NCI-H1694 (cell line): ENCODE measurements at regions not wholly inside any gene's neighbourhood (a gene's known extent, or its start where the extent isn't known, plus 50 kb on each side); places are given as distances from the start of the nearest gene placed in this dataset.
"Not testable (repeated sequence)": the region's sequence is repeated elsewhere in the genome, so short reads cannot be mapped to it uniquely, and the experiment has no call there.

Source experiments
- DNase-seq: peaks from one replicate; lab custom pipeline; 2025; lab: John Stamatoyannopoulos, UW

DNA sequence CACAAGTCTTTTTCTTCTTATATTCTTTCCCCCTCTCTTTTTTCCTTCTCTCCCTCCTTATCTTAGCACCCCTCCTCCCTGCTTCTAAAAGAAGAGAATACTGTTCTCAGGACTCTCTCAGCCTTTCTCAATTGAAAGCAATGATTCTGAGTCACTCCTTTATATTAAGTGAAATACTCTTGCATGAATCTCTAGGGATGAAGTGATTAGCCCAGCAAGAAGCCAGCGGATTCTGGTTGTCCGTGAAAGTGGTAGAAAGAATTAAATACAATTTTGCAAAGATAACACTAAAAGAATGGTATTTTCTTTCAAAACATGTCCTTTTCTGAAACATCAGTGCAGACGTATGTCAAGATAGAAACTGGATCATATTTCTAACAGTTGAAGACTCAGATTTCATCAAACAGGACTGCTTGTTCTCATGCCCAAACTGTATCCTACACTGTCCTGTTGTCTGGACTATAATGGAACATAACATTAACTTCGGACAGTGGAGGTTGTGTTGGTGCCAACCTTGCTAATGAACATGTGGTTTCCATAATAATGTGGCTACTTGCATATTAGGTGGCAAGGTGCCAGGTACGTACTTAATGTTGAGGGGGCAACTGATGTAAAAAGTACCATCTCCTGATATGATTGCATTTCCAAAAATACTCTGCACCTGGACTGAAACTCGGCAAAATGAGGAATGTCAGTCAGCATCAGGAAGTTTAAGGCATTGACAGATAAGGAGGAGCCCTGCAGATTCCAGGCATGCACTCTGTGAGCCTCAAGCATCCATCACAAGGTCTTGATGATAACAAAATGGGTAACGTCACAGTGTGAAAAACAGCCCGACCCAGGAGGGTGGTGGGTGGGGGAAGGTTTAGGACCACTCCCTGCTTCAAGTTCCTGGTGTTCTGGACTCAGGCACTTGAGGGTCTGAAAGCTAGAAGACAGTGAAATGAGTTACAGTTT is 357.2 kb downstream of the DLEU7 start:
- DNase-seq: no peak

DNA sequence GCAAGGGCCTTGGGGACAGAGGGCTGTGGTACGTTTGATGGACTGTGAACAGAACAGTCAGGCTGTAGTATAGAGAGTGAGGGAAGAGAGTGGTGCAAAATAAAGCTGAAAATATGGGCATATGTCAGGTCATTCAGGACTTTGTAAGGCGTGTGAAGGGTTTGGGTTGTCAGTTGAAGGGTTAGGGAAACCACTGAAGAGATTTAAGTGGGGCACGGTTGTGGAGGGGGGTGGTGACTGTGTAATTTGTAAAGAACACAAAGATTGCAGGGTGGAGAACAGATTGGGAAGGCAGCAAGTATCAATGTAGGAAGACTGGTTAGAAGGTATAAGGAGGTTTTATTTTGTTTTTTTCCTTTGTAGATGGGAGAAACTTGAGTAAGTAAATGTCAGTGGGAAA is 349.8 kb downstream of the DLEU7 start:
- no peak for DNase-seq

DNA sequence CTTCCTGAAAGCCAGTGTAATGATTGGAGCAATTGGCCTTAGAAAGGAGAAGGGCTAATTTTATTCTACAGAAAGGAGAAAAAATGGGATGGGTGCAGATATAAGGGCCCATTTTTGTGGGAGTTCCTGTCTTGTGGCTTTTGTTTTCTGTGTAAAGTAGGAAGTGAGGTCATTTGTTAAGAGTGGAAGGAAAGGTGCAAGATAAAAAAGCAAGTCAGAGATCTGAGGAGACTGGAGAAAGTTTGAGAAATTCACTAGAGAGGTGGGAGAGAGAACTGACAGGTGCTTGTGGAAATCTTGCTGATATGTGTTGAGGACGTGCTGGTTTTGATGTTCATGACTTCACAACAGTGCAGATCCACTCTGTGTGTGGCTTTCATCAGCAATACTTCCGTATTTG is 349.4 kb downstream of the DLEU7 start:
- no peak for DNase-seq

DNA sequence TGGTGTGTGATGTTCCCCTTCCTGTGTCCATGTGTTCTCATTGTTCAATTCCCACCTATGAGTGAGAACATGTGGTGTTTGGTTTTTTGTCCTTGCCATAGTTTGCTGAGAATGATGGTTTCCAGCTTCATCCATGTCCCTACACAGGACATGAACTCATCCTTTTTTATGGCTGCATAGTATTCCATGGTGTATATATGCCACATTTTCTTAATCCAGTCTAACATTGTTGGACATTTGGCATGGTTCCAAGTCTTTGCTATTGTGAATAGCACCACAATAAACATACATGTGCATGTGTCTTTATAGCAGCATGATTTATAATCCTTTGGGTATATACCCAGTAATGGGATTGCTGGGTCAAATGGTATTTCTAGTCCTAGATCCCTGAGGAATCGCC is 340.3 kb downstream of the DLEU7 start:
- DNase-seq: not testable (repeated sequence)

DNA sequence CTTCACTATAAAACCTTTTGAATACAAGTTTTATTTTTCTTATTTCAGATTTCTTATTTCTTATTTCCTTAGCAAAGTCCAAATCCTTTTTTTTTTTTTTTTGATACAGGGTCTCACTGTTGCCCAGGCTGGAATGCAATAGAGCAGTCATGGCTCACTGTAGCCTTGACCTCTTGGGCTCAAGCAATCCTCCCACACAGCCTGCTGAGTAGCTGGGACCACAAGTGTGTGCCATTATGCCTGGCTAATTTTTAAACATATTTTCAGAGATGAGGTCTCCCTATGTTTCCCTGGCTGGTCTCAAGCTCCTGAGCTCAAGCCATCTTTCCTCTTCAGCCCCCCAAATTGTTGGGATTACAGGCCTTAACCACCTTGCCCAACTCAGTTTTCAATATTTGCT is 334.3 kb downstream of the DLEU7 start:
- no peak for DNase-seq

DNA sequence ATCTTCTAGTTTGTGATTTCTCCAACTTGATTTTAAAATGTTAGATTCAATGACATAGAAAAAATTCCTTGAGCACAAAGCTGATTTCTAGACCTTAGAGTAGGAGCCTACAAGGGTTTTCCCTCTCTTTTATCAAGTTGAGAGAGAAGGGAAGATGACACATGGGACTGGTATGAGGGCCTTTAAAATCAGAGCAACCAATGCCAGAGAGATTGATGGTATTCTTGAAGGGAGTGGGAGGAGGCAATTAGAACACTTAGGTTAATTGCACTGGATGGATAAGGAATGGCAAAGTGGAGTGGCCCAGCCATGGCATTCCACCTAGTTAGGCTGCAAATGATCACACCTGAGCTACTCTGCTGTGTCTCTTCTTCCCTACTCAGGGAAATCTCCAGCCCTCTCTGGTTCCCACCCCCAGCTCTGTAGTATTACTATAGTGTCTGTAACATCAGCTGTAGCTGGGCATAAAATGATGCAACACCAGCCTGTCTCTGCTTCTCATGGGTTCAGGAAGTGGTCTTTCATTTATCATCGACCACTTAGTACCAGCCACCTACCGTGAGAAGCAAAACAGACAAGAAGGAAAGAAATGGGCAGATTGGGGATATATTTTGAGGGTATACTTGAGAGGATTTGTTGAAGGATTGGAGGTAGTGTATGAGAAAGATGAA is 333.6 kb downstream of the DLEU7 start:
- no peak for DNase-seq

DNA sequence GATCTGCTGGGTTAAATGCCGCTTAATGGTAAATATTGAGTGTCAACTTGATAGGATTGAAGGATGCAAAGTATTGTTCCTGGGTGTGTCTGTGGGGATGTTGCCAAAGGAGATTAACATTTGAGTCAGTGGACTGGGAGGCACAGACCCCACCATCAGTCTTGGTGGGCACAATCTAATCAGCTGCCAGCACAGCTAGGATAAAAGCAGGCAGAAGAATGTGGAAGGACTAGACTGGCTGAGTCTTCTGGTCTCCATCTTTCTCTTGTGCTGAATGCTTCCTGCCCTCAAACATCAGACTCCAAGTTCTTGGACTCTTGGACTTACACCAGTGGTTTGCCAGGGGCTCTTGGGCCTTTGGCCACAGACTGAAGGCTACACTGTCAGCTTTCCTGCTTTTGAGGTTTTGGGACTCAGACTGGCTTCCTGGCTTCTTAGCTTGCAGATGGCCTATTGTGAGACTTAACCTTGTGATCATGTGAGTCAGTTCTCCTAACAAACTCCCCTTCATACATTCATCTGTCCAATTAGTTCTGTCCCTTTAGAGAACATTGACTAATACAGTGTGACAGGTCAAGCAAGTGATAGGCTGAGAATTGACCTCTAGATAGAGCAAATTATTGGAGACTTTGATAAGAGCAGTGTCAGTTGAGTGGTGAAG is 332.5 kb downstream of the DLEU7 start:
- DNase-seq: not testable (repeated sequence)

DNA sequence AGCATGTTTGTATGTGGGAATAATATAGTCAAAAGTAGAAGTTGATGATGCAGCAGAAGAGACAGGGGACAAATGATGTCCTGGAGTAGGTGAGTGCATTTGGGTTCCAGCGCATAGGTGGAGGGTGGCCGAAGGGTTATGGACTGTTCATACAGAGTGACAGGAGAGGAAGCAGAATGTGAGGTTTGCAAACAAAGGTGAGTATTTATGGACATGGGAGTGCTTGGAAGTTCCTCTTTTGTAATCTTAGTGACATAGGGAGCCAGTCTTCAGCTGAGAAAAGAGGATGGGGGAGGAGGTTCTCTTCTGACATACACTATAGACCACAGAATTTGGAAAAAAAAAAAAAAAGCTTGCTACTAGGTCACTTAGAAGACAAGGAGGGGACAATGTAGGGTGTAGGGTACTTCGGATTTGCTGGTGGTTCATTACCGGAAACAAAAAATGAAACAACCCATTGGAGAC is 331.6 kb downstream of the DLEU7 start:
- DNase-seq: no peak

DNA sequence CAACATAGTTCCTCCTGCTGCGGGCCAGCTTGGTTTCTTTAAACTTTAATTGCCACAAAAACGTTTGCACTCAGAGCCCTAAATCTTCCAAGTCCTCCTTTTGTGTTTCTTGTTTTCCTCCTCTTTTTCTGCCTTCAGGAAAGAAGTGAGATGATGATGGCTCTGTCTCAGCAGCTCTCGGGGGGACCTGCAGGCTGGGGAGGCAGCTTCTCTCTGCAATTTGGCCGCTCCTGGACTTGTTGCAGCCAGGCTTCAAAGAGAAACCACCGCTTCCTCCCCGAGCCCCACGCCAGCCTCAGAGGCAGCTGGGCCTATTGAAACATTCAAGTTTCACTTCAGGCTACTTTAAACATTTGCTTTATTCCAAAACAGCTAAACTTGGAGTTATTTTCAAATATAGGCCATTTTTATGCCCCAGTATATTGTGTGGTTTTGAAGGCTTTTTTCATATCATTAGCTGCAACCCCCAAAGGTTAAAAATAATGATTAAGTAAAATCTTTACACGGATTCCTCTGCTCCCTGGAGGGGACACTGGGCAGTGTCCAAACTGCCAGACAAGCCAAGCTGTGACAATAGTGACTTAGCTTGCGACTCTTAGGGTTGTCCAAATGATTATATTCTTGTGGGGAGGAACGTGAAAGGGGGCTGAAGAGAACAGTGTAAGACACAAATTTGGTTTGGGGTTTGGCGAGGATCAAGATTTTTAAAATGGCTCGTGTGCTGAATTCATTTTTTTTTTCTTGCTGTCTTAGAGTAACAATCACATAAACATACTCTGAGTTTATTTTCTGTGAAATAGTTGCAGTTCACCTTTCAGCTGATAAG is 330.8 kb downstream of the DLEU7 start:
- DNase-seq: no peak

DNA sequence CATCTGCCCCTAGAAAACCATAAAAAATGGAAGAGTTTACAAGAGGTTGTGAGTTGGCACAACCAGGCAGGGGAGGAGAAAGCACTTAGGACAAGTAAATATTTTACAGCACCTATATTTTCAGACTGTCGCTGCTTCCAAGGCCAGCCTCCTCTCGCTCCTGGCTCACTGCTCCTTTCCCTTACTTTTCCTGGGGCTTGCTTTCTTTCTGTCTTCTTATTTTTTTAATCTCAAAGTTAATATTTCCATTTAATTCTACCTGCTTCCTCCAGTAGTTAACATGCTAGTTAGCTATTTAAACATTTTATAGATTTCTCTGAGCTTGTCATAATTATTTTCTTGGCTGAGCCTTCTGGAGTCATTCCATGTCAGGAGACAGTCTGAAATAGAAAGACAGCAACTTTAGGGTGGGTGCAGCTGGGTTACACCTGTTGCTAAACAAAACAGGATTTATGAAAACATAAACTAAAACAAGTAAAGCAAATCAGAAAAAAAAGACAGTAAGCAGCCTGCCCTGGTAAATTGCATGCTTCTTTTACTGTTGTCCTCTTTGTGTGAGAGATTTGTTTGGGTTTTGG is 330.1 kb downstream of the DLEU7 start:
- no peak for DNase-seq

DNA sequence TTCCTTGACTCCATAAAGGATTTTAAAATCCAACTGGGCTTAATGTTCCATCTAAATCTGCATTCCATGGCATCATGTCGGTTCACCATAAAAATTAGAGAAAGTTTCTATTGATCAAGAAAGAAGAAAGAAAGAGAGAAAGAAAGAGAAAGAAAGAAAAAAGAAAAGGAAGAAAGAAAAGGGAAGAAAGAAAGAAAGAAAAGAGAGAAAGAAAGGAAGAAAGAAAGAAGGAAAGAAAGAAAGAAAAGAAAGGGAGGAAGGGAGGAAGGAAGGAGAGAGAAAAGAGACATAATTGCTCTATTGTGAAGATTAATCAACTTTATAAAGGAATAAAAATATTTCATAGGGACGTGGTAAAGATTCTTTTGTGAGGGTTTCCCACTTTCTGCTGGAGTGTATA is 329.2 kb downstream of the DLEU7 start:
- no peak for DNase-seq

DNA sequence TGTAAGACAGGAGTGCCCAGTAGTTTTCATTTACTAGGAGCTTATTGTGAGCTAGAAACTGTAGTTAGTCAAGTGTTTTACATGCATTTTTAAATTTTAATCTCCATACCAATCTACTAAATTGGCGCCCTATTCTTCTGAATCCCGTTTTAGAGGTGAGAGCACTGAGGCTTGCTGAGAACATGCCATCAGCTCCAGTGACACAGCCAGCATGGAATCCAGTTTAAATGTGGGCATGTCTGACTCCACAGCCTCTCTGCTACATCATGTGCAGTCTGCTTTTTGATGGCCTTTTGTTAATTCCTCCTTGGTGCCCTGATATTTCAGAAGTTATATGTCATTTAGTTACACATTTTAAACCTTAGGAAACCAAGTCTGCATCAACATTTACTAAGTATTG is 325.4 kb downstream of the DLEU7 start:
- no peak for DNase-seq

DNA sequence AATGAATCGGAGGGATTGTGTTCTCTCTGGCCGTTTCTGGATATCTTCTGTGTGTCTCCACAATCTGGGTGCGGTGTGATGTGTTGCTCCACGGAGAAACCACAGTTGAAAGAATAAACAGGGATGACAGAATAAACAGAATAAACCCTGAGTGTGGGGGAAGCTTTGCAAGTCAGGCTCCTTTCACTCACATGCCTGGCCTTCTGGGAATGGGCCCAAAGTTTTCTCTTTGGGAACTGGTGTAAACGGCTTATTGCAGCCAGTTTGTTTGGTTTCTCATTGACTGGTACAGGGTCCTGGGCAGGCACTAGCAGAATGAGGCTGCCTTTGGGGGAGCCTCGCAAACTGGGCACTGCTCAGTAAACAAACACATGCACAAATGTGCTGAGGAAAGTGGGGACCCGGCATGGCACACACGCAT is 324.7 kb downstream of the DLEU7 start:
- DNase-seq: no peak

DNA sequence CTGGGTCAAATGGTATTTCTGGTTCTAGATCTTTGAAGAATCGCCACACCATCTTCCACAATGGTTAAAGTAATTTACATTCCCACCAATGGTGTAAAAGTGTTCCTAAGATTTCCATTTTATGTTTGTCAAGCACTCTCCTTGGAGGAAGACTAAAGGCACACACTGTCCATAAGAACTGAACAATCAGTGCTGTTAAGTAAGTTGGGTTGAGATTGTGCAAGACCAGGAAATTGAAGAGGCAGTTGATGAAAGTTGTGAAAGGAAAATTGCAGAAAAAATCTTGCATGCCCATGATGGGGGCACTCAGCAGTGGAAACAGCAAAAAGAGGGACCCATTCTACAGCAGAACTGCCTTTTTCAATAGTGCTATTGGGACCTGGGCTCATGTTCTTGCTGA is 323.6 kb downstream of the DLEU7 start:
- DNase-seq: no peak

DNA sequence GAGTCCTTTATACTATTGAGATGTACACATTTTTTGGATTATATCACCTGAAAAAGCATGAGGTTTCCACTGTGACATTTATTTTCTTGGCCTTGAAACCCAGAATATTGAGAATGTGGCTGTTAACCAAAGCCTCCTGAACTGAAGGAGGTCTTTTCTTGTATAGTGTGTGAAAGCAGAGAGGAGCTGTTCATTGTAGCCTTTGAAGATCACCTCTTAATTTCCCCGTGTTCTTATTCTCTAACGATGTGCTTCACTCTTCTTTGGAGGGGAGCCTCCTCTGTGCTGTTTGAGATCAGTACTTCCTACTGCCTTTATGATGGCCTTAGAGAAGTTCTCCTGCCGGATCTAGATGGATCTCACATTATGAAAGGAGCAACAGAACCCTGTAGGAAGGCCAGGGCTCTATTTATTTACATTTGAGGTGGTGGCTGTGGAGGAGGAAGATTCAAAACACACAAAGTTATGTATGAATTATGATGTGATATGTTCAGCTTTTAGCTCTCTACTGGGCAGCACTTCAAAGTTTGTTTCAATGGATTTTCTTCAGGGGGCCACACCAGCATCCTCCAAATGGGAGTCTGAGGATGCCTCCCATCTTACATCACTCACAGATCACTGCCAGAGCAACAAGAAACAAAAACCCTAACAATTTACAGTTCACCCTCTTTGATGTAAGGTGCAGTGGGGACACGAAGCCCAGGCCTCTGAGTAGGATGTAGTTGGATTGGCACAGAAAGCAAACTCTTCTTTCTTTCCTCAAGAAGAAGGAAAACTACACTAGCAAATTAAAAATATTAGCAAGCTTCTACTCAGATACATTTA is 322.3 kb downstream of the DLEU7 start:
- DNase-seq: no peak

DNA sequence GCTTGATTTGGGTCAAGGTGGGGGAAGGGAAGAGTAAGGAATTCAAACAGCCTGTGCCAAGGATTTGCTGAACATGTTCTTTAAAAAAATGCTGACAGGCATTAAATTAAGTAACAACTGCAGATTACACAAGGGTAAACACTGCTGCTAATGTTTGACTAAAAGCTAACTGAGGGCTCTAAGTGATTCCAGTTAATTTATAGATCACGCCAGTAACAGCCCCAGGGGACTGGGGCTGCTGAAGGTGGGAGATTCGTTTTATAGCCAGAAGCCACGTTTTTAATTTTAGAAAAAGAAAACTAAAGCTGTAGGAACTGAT is 321.7 kb downstream of the DLEU7 start:
- no peak for DNase-seq

DNA sequence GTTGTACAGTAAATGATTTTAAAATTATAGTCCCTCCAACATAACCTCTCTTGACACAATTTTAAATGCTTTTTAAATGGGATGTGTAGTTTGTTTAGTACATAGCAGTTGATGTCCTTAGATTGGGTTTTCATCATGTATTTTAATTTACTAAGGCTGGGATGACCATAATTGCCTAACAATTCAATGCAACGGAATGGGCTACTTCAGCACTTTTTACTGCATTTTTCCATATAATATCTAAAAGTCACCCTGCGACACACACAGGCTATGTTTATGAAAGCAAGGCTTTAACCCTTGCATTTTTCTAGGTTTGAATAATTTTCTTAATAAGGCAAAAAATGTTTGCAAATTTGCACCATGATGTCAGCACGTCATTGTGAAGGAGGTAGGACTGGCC is 321.0 kb downstream of the DLEU7 start:
- DNase-seq: no peak

DNA sequence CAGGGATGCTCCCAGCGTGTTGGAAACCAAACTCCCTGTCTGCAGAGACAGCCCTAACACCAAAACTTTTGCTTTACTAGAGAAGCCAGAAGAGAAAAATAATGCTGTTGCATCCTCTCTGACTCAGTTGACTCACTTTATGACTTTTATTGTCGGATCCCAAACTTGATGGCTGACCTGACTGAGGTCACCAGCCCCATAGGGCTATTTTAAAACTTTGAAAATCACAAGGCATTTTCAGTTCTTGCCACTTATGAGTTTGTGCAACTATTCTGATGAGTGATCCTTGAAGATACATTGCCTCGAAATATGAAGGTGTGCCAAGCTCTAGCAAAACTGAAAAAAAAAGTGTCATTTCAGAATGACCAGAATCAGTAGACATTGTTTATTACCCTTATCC is 320.2 kb downstream of the DLEU7 start:
- DNase-seq: no peak

DNA sequence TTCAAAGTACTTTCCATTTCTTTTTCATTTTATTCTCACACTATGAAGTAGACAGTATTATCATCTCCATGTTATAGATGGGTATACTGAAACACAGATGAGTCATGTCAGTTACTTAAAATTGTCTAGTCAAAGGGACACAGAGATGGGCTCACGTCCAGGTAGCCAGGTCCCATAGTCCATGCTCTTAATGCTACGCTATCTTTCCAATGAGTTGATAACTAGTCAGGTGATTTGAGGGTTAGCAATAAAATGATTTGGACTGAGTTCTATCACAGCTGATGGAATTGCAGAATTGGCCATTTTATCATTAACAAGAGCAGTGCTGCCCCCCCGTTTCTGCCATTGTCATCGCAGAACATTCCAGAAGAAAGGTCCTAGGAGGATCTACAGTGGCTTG is 318.9 kb downstream of the DLEU7 start:
- no peak for DNase-seq

DNA sequence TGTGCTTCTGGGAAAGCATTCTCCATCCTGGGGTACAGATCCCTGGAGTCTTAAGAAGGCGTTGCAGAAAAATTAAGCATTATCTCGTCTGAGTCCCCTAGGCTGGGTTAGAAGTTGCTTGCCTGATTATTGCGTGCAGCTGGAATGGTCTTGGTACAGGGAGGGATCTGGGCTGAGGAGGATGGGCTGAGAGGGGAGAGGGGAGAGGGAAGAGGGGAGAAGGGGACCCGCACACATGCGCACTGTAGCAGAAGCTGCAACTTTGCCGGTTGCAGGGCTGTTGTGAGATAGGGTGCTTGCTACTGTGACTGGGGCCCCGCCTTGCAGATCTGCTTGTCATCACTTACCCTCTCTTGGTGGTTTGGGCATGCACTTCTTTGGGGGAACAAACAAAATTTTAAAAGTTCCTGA is 316.8 kb downstream of the DLEU7 start:
- DNase-seq: no peak

DNA sequence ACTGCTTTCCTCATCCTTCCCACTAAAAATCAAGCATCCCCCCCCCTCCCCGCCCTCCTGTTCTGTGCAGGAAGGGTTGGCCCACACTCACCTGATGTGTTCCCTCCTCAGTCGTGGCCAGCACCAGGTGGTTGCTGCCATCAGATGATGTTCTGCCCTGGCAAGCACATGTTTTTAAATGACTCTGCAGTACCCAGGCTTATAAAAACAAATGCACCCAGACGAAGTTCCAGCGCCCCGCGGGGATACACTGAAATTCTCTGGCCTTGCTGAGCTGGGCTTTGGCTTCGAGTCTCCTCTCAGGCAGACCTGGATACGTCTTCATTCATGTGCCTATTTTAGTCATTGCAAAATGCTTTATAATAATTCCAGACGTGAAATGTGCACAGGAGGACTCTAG is 316.3 kb downstream of the DLEU7 start:
- DNase-seq: no peak
